GM19328 (cell line): ENCODE measurements at regions not wholly inside any gene's neighbourhood (a gene's known extent, or its start where the extent isn't known, plus 50 kb on each side); places are given as distances from the start of the nearest gene placed in this dataset.

Experiments
- ATAC-seq: cut with Tn5 transposase; IDR thresholded peaks from one replicate; pipeline ENCODE4 v1.9.1; 2021; ENCODE audit warnings: mild to moderate bottlenecking, moderate library complexity; ENCODE audit not compliant: unreplicated experiment

GRCh38 chr18:2390158-2390557 lies 181.1 kb downstream of the METTL4 start:
- no peak for ATAC-seq

GRCh38 chr18:2391470-2391869 lies 179.8 kb downstream of the METTL4 start:
- no peak for ATAC-seq

DNA sequence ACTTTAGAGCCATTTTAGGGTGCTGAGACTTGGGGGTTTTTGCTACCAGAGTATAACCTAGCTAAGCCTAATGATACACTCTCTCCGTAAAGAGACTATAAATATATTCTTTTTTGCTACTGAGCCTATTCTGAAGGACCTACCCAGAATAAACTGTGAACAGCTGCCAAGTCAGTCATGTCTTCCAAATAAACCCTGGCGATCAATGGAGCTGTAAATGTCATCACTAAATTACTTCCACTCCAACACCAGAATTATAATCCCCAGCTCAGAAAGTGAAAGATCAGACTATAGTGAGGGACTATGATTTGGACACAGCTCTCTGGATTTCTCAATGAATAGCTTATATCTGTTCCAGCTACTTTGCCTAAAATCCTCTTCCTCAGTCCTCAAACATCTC lies 178.9 kb downstream of the METTL4 start:
- no peak for ATAC-seq

GRCh38 chr18:2394684-2395083 lies 176.6 kb downstream of the METTL4 start:
- no peak for ATAC-seq

DNA sequence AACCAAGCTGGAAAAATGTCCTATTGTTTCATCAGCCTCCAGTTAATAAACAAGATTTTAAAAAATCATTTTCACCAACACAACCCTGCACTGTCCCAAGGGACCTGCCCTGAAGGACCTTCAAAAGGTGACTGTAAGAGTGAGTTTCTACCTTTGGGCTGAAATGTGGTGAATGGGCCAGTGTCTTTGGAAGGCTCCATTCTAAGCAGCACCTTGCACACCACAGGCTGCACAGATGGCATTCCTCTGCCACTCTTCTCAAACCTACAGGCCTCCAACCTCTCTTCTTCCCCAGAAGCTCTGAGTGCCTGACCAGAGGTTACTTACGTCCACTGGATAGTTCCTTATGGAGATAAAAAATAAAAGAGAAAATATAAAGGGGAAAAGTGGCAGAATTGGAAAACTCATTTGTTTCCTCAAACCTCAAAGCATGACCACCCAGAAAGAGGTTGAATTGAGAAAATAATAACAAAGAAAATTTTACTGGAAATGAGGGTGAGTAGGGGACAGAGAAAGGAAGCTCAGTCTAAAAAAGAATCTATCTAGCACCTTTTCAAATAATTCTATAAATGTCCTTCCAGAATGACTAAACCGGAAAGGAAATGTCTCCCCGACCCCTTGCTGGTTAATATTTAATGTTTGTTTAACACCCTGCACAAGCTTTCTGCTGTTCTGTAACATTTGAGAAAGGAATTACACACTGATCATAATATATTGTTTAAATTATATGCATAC lies 175.7 kb downstream of the METTL4 start:
- no peak for ATAC-seq

- no peak for ATAC-seq
Measured at GRCh38 chr18:2396162-2396505, 175.2 kb downstream of the METTL4 start.

DNA sequence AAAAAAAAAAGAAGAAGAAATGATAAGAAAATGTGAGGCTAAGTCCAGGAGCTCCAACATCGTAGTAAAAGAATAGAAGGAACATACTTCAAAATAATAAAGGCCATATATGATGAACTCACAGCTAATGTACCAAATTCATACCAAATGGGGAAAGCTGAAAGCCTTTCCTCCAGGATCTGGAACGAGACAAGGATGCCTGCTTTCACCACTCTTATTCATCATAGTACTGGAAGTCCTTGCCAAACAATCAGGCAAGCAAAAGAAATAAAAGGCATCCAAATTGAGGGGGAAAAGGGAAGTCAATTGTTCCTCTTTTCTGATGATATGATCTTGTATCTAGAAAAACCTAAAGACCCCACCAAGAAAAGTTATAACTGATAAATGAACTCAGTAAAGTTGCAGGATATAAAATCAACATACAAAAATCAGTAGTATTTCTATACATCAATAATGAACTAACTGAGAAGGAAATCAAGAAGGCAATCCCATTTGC lies 170.6 kb downstream of the METTL4 start:
- ATAC-seq, result no peak

GRCh38 chr18:2402084-2402483 lies 169.2 kb downstream of the METTL4 start:
- ATAC-seq, result no peak

- ATAC-seq, result no peak
Measured at GRCh38 chr18:2406544-2406943, 164.8 kb downstream of the METTL4 start.

DNA sequence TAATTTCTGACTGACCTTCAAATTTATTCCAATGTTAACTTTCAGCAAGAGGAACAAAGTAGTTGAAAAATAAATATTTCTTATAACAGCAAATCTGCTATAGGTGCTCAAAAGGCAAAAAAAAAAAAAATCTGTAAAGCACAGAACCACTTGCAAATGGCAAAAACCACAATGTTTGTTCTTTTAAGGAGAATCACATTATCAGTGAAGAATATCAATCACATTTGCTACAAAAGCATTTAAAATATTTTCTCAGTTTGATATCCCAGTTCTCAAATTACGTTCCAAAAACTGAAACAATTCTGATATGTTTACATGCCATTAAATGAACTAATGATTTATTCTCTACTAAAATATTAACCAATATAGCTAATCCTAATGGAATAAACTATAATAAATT lies 163.3 kb downstream of the METTL4 start:
- no peak for ATAC-seq

GRCh38 chr18:2409906-2410305 lies 161.4 kb downstream of the METTL4 start:
- ATAC-seq, result no peak

GRCh38 chr18:2410688-2411087 lies 160.6 kb downstream of the METTL4 start:
- ATAC-seq, result no peak

DNA sequence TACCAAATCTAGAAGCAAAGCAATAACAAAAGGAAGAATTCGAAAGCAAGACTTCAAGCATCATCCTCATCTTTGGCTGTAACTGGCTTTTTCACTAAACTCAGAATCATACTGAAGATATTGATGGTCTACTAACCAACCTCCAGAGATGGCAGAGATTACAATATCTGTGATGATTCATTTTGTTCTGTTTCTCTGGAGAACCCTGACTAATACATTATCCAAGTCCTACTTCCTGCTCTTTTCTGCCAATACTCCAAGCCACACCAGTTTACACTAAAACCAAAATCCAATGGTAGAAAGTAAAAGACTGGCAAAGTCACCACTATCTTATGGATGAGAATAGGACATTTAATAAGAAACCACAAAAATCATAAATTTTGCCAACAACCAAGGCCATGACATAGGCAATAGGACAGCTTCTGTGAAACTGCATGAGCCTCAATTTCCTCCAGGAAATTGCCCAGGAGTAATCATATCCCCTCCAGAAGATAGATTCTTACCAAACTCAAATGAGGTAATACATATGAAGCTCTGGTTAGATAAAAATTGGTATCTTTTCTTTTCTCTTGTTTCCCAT lies 159.8 kb downstream of the METTL4 start:
- ATAC-seq, result no peak

GRCh38 chr18:2412281-2412680 lies 159.0 kb downstream of the METTL4 start:
- ATAC-seq, result no peak

DNA sequence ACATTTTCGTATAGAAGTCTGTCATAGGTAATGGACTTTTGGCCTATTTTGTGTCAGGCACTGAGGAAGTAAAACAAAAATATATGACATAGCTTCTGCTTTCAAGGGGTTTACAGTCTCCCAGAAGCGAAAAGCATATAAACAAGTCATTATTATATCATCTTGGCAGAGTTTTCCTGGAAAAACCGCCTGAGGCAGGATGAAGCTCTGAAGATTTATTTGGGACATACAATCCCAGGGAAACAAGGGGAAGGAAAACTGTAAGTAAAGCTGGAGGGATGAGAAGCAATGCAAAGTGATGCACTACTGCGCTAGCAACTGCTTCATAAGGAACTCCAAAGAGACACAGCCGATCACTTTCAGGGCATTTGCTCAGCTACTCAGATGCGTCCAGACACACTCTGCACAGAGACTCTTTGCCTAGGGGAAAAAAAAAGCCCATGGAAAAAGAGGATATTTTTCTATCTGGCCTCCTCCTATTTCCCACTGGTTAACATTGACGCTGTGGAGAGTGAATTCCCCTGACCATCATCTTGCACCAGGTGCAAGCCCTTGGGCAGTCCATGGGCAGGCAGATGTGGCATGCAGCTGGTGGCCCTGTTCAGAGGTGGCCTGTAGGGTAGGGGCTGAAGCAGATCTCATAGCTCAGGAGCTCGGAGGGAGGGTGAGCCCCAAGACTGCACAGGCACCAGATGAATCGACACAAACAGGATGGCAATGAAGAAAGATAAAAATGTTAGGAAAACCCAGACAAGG lies 158.1 kb downstream of the METTL4 start:
- ATAC-seq, result no peak

DNA sequence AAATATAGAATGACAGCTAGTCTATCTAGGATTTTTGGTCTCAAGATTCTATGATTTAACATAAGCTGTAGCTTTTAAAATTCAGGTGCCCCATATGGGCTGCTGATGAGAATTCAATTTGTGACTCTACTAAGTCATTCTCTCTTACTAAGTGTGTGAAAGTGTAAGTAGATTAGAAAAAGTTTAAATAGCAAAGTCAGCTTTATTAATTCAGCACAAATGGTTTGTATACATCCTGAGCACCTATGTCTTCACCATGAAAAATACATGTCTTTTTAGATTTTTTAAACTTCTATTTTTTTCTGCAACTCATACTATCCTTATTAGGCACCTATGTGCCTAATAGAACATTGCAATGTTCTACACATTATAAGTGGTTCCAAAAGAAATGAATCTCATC lies 157.1 kb downstream of the METTL4 start:
- ATAC-seq, result no peak

GRCh38 chr18:2415656-2416055 lies 155.6 kb downstream of the METTL4 start:
- no peak for ATAC-seq

GRCh38 chr18:2417861-2418610 lies 153.3 kb downstream of the METTL4 start:
- no peak for ATAC-seq

GRCh38 chr18:2420367-2420766 lies 150.9 kb downstream of the METTL4 start:
- ATAC-seq, result no peak

DNA sequence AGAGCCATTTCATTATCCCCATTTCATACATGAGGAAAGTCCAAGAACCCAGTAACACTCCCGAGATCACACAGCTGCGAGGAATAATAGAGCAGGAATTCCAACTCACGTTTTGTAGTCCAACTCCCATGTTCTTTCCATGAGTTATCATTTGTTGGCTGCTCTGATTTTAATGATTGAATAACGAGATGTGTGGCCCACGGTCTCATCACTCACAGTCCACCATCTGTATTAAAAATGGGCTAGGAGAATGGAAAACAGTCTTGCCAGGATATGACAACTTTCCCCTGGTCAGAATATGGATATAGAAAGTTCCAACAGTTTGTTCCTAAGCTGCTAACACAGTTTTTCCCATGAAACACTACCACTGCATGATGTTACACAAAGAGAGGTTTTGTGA lies 147.5 kb downstream of the METTL4 start:
- no peak for ATAC-seq

DNA sequence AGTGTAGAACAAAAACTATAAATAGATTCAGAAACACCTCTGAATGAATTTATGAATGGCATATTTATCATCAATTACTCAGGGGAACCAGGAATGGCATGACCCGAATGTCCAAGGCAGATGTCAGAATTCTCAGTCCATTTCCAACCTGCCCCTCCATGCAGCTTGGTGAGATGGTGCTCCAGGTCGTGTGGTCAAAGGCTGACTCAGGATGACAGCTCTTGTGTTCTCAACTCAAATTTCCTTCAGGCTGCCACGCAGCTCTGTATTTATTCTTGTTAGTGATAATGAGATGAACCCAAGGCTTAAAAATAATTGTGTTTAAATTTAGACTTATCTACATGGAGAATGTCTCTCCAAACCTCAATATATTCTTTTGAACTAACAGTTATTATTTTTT lies 146.9 kb downstream of the METTL4 start:
- no peak for ATAC-seq
